Ectodermal cell (in vitro differentiated cells): ENCODE measurements at regions not wholly inside any gene's neighbourhood (a gene's known extent, or its start where the extent isn't known, plus 50 kb on each side); places are given as distances from the start of the nearest gene placed in this dataset.

ENCODE experiments used
- H3K27ac ChIP-seq: 2 replicates; pipeline ENCODE4 v1.7.0; 2013; ENCODE audit warnings: mild to moderate bottlenecking, low read depth, low read length; ENCODE audit not compliant: insufficient read depth, poor library complexity, severe bottlenecking
- H3K27me3 ChIP-seq: 2 replicates; pipeline ENCODE4 v1.7.0; 2013; ENCODE audit warnings: mild to moderate bottlenecking, low read length; ENCODE audit not compliant: insufficient read depth, control insufficient read depth, poor library complexity, severe bottlenecking
- H3K36me3 ChIP-seq: one replicate; pipeline ENCODE4 v1.7.0; 2013; ENCODE audit warnings: low read length; ENCODE audit not compliant: control insufficient read depth, insufficient read depth
- H3K4me1 ChIP-seq: one replicate; pipeline ENCODE4 v1.7.0; 2013; ENCODE audit warnings: low read length; ENCODE audit not compliant: control insufficient read depth, insufficient read depth
- H3K4me3 ChIP-seq: 2 replicates; pipeline ENCODE4 v1.7.0; 2013; ENCODE audit warnings: low read depth, low read length, control low read depth; ENCODE audit not compliant: insufficient read depth
- H3K9me3 ChIP-seq: 2 replicates; pipeline ENCODE4 v1.7.0; 2013; ENCODE audit warnings: mild to moderate bottlenecking, low read length, moderate library complexity; ENCODE audit not compliant: control insufficient read depth
- WGBS, 2 experiments: methylation state at CpG; one replicate each; pipeline ENCODE4 v1.1.7; 2013; ENCODE audit warnings: missing lambda C conversion rate in 2 of 2; 5-methylcytosine and 5-hydroxymethylcytosine counted together

DNA sequence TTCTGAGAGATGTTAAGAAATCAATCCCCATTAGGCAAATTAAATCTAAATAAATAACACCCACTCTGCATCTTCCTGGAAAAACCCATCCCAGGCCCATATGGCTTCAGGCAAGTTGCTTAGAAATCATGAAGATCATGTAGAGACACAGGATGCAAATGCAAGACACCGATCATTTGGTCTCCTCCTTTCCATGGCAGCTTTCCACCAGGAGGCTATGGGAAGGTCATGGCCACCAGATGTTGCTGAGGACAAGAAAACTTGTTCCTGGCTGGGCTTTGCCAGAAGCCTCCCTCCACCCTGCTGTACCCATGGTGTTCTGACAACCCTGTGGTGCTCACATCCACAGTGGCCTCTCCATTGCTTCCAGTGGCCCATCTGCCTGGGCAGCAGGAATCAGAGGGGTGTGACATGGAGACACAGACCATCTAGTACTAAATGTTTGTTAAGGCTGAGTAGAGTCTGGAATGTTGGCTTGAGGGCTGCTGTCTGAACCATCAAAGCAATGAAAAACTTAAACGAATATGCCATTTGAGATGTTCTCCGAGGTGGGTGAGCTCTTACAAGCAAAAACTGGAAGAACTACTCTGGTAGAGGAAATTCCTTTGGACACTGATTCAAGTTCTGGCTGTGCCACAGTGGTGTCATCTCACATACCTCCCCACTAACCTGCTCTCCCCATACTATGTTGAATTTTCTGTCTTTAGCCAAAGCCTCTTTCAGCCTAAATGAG, 293.2 kb downstream of the TNS1 start:
- H3K4me1 ChIP-seq, result peaks cover 12% of the 10 kb centered on the region
- H3K4me3 ChIP-seq, result no peak overlapping the region
- H3K9me3 ChIP-seq, result no peaks in the 10 kb centered on the region
- H3K36me3 ChIP-seq, result no peaks in the 10 kb centered on the region
- H3K27ac ChIP-seq, result no peak overlapping the region
- WGBS, 2 experiments, result 92 to 97% methylated on average over 3 of the region's 3 CpGs
- no peaks in the 10 kb centered on the region for H3K27me3 ChIP-seq

DNA sequence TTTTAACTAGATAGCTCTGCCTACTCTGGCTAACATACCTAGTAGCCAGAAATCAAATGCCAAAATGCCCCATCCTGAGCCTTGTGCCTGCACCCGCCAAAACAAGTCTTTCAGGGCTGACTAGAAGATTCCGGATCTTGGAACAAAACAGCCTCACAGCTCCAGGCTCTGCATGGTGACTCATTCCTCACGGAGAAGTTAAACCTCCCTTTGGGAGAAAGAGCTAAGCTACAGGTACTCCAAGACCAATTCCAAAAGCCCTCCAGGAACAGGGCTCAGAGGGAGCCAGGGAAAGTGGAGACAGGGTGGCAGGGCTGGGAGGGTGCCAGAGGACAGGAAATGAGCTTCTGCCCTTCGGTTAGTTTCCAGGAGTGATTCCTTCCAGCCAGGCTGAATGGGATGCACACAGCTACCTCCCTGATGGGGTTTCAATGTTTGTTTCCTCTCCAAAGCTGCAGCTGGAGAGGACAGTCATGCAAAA, 295.6 kb downstream of the TNS1 start:
- H3K4me3 ChIP-seq, result no peak overlapping the region
- H3K9me3 ChIP-seq, result no peaks in the 10 kb centered on the region
- no peaks in the 10 kb centered on the region for H3K27me3 ChIP-seq
- WGBS, 2 experiments, result 90% methylated on average over 4 of the region's 4 CpGs
- H3K36me3 ChIP-seq, result no peaks in the 10 kb centered on the region
- no peaks in the 10 kb centered on the region for H3K4me1 ChIP-seq
- no peak overlapping the region for H3K27ac ChIP-seq

DNA sequence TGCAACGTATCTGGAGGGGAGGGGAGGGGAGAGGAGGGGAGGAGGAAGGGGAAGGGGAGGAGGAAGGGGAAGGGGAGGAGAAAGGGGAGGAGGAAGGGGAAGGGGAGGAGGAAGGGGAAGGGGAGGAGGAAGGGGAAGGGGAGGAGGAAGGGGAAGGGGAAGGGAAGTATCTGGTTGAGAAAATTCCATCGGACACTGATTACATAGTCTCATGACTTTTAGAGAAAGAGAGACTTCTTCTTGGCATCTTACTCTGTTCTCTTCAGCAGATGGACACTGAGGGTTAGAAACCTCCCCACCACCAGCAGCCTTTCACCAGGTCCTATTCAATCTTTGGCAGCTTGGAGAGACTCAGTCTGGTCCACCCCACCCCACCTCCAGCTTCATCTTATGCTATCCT, 296.3 kb downstream of the TNS1 start:
- Histone ChIP-seq H3K36me3 (no peaks in the 10 kb centered on the region), H3K4me3 (no peak overlapping the region), H3K27me3 (no peaks in the 10 kb centered on the region), H3K27ac (no peak overlapping the region), H3K4me1 (no peaks in the 10 kb centered on the region), H3K9me3 (no peaks in the 10 kb centered on the region)
- WGBS, 2 experiments, result 81 to 100% methylated on average over 2 of the region's 2 CpGs

DNA sequence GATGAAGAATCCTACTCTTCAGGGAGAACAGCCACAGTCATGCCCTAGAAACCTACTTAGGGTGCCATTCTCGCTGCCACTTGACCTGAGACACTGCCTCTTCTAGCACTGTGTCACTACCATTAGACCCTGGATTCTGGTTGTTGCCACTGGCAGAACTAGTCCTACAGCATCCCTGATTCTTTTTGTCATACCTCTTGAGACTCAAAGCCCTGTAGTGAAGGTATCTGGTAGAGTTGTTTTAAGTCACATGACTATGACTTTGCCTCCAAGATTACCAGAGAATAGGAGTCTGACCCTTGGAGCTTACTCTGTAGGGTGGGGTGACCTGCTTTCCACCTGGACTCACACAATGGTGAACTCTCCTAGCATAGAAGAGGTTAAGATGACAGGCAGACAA, 296.7 kb downstream of the TNS1 start:
- Histone ChIP-seq H3K4me3 (no peak overlapping the region), H3K36me3 (no peaks in the 10 kb centered on the region), H3K4me1 (no peaks in the 10 kb centered on the region), H3K27me3 (no peaks in the 10 kb centered on the region), H3K27ac (no peak overlapping the region), H3K9me3 (no peaks in the 10 kb centered on the region)
- WGBS, 2 experiments, result 91 to 100% methylated on average over 1 of the region's 1 CpG

GRCh38 chr2:217705461-217705860, 297.3 kb downstream of the TNS1 start:
- H3K36me3 ChIP-seq, result no peaks in the 10 kb centered on the region
- H3K4me3 ChIP-seq, result no peak overlapping the region
- H3K27me3 ChIP-seq, result no peaks in the 10 kb centered on the region
- H3K9me3 ChIP-seq, result no peaks in the 10 kb centered on the region
- no peak overlapping the region for H3K27ac ChIP-seq
- WGBS, 2 experiments, result 89 to 100% methylated on average over 2 of the region's 3 CpGs
- no peaks in the 10 kb centered on the region for H3K4me1 ChIP-seq

GRCh38 chr2:217703999-217704398, 298.8 kb downstream of the TNS1 start:
- Histone ChIP-seq H3K36me3 (no peaks in the 10 kb centered on the region), H3K4me3 (no peak overlapping the region), H3K4me1 (no peaks in the 10 kb centered on the region), H3K27me3 (no peaks in the 10 kb centered on the region), H3K27ac (no peak overlapping the region), H3K9me3 (no peaks in the 10 kb centered on the region)
- 92 to 97% methylated on average over 5 of the region's 5 CpGs for WGBS, 2 experiments

DNA sequence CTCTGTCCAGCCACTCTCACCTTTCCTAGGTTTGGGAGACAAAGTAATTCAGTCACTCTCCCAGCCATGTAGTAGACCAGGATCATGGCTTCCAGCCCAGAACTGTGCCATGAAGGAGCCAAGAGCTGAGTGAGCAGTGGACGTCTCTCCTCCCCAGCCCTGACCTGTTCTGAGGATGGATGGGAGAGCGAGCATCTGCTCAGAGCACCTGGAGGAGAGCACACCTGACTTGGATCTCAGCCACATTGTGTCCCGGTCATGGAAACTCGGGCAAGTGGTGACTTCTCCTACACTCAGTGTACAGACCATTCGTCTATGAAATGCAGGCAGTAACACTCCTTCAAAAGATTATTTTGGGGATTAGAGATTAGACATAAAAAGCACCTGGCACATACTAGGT, 299.7 kb downstream of the TNS1 start:
- no peaks in the 10 kb centered on the region for H3K36me3 ChIP-seq
- no peaks in the 10 kb centered on the region for H3K4me1 ChIP-seq
- H3K9me3 ChIP-seq, result no peaks in the 10 kb centered on the region
- no peak overlapping the region for H3K27ac ChIP-seq
- 89 to 90% methylated on average over 5 of the region's 5 CpGs for WGBS, 2 experiments
- H3K4me3 ChIP-seq, result no peak overlapping the region
- H3K27me3 ChIP-seq, result no peaks in the 10 kb centered on the region

- no peaks in the 10 kb centered on the region for H3K9me3 ChIP-seq
- H3K4me3 ChIP-seq, result no peak overlapping the region
- H3K27me3 ChIP-seq, result no peaks in the 10 kb centered on the region
- WGBS, 2 experiments, result 93 to 95% methylated on average over 5 of the region's 5 CpGs
- no peak overlapping the region for H3K27ac ChIP-seq
- H3K4me1 ChIP-seq, result no peaks in the 10 kb centered on the region
- no peaks in the 10 kb centered on the region for H3K36me3 ChIP-seq
Observed at GRCh38 chr2:217701622-217702021, 301.2 kb downstream of the TNS1 start.

GRCh38 chr2:217698691-217699090, 304.1 kb downstream of the TNS1 start:
- Histone ChIP-seq H3K4me1 (no peaks in the 10 kb centered on the region), H3K27me3 (no peaks in the 10 kb centered on the region), H3K9me3 (no peaks in the 10 kb centered on the region), H3K4me3 (no peak overlapping the region), H3K36me3 (no peaks in the 10 kb centered on the region), H3K27ac (no peak overlapping the region)
- WGBS, 2 experiments, result 67 to 73% methylated on average over 2 of the region's 3 CpGs

GRCh38 chr2:217695033-217695520, 307.7 kb downstream of the TNS1 start:
- Histone ChIP-seq H3K9me3 (no peaks in the 10 kb centered on the region), H3K36me3 (no peaks in the 10 kb centered on the region), H3K4me3 (no peak overlapping the region), H3K4me1 (no peaks in the 10 kb centered on the region), H3K27me3 (no peaks in the 10 kb centered on the region), H3K27ac (no peak overlapping the region)
- 93 to 94% methylated on average over 3 of the region's 3 CpGs for WGBS, 2 experiments
